ENCODE measurements at regions not wholly inside any gene's neighbourhood (a gene's known extent, or its start where the extent isn't known, plus 50 kb on each side); places are given as distances from the start of the nearest gene placed in this dataset.

DNA sequence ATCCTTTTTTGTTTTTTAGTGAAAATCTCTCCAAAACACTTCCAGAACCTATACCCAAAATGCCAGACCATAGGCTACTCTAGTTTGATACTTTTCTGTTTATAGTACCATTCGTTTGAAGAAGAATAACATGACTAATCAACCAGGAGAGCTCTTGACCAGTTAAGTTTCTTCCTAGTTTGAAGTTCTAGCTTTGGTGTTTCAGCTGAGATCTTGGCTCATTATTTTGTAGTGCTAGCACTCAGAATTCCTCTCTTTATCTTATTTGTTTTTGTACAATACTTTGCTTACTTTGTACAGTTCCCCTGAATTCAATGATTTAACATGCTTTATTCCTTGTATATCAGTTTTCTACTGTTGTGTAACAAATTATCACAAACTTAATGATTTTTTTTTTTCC is 911.6 kb downstream of the EFNA5 start:
- no peak for TF ChIP-seq GATA2 (IDR thresholded peaks at IDR 0.05; ENCODE audit: low read depth, low read length)
- no peak for TF ChIP-seq GATA3 (IDR thresholded peaks at IDR 0.05; ENCODE audit: low read depth, low read length)
